Osteoblast (primary cell): ENCODE measurements at regions not wholly inside any gene's neighbourhood (a gene's known extent, or its start where the extent isn't known, plus 50 kb on each side); places are given as distances from the start of the nearest gene placed in this dataset.

Source experiments
- DNase-seq: peaks from one replicate; pipeline ENCODE4 v3.0.0; 2011; ENCODE audit warnings: low spot score, mixed read lengths; ENCODE audit not compliant: insufficient read length; ENCODE audit errors: missing footprints
- H2AFZ ChIP-seq: 2 replicates; pipeline ENCODE4 v1.6.0; 2011; ENCODE audit warnings: mild to moderate bottlenecking, low read length
- H3K27ac ChIP-seq: 2 replicates; pipeline ENCODE4 v1.5.1; 2011; ENCODE audit warnings: mild to moderate bottlenecking, low read depth, low read length, moderate library complexity
- H3K27me3 ChIP-seq: 2 replicates; pipeline ENCODE4 v1.6.0; 2012; ENCODE audit warnings: mild to moderate bottlenecking, control low read depth, inconsistent platforms, low read length, moderate library complexity; ENCODE audit not compliant: insufficient read depth
- H3K36me3 ChIP-seq: 2 replicates; pipeline ENCODE4 v1.5.1; 2011; ENCODE audit warnings: mild to moderate bottlenecking, low read length, control low read depth, moderate library complexity; ENCODE audit not compliant: insufficient read depth
- H3K4me1 ChIP-seq: 2 replicates; pipeline ENCODE4 v1.5.1; 2011; ENCODE audit warnings: mild to moderate bottlenecking, low read length, control low read depth, moderate library complexity; ENCODE audit not compliant: insufficient read depth
- H3K4me2 ChIP-seq: 2 replicates; pipeline ENCODE4 v1.6.0; 2011; ENCODE audit warnings: mild to moderate bottlenecking, low read length; ENCODE audit not compliant: insufficient read depth
- H3K4me3 ChIP-seq: fragments of 200-600 bp; sonication (generic); 3 replicates; pipeline ENCODE4 v1.5.1; 2012; ENCODE audit warnings: mild to moderate bottlenecking, low read length, inconsistent platforms; ENCODE audit not compliant: insufficient read depth
- H3K79me2 ChIP-seq: 2 replicates; pipeline ENCODE4 v1.6.0; 2012; ENCODE audit warnings: mild to moderate bottlenecking, low read length, control low read depth, inconsistent platforms; ENCODE audit not compliant: insufficient read depth
- H3K9me3 ChIP-seq: 2 replicates; pipeline ENCODE4 v1.5.1; 2011; ENCODE audit warnings: low read depth, low read length, control low read depth
- H4K20me1 ChIP-seq: 2 replicates; pipeline ENCODE4 v1.6.0; 2012; ENCODE audit warnings: mild to moderate bottlenecking, low read length, control low read depth; ENCODE audit not compliant: insufficient read depth
- TF ChIP-seq, protein P1 (sequence below): IDR thresholded peaks from 2 replicates; pipeline ENCODE4 v1.5.1; 2011; ENCODE audit warnings: mild to moderate bottlenecking, low read depth, low read length, moderate library complexity; ENCODE audit errors: extremely low read depth

- Histone ChIP-seq H3K27me3 (peaks cover 2% of the 10 kb centered on the region), H4K20me1 (no peaks in the 10 kb centered on the region), H3K4me2 (peak overlapping the region; percentile 60), H2AFZ (peak overlapping the region; percentile 48), H3K36me3 (no peaks in the 10 kb centered on the region), H3K4me1 (peaks cover 51% of the 10 kb centered on the region), H3K9me3 (no peaks in the 10 kb centered on the region), H3K4me3 (no peak overlapping the region), H3K79me2 (no peaks in the 10 kb centered on the region), H3K27ac (peak overlapping the region; percentile 81)
- no peak for DNase-seq
- TF ChIP-seq, protein P1, sequence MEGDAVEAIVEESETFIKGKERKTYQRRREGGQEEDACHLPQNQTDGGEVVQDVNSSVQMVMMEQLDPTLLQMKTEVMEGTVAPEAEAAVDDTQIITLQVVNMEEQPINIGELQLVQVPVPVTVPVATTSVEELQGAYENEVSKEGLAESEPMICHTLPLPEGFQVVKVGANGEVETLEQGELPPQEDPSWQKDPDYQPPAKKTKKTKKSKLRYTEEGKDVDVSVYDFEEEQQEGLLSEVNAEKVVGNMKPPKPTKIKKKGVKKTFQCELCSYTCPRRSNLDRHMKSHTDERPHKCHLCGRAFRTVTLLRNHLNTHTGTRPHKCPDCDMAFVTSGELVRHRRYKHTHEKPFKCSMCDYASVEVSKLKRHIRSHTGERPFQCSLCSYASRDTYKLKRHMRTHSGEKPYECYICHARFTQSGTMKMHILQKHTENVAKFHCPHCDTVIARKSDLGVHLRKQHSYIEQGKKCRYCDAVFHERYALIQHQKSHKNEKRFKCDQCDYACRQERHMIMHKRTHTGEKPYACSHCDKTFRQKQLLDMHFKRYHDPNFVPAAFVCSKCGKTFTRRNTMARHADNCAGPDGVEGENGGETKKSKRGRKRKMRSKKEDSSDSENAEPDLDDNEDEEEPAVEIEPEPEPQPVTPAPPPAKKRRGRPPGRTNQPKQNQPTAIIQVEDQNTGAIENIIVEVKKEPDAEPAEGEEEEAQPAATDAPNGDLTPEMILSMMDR, result peak; percentile 21
These were observed 56.6 kb upstream of the PRDM11 start for GRCh38 chr11:45089676-45090499.

DNA sequence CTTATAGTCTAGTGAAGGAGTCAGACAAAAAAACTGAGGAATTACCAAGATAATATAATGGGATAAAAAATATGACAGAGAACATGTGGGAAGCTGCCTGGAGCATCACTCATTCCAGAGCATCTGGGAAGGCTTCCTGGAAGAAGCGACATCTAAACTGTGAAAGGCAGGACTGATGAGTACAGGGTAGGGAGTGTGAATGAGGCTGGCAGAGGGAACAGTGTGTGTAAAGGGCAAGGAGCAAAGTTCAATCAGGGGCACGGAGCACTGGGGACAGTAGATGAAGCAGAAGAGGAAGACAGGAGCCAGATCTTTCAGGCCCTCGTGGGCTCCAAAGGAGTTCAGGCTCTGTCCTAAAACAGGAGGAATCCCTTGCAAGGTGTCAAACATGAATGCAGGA is 55.8 kb upstream of the PRDM11 start:
- H3K9me3 ChIP-seq, result no peaks in the 10 kb centered on the region
- H3K36me3 ChIP-seq, result no peaks in the 10 kb centered on the region
- TF ChIP-seq, protein P1, result no peak
- peaks cover 51% of the 10 kb centered on the region for H3K4me1 ChIP-seq
- no peak overlapping the region for H3K4me2 ChIP-seq
- no peak overlapping the region for H3K27ac ChIP-seq
- no peak overlapping the region for H2AFZ ChIP-seq
- no peaks in the 10 kb centered on the region for H3K79me2 ChIP-seq
- H4K20me1 ChIP-seq, result no peaks in the 10 kb centered on the region
- H3K27me3 ChIP-seq, result peaks cover 3% of the 10 kb centered on the region
- H3K4me3 ChIP-seq, result no peak overlapping the region
- DNase-seq, result no peak

DNA sequence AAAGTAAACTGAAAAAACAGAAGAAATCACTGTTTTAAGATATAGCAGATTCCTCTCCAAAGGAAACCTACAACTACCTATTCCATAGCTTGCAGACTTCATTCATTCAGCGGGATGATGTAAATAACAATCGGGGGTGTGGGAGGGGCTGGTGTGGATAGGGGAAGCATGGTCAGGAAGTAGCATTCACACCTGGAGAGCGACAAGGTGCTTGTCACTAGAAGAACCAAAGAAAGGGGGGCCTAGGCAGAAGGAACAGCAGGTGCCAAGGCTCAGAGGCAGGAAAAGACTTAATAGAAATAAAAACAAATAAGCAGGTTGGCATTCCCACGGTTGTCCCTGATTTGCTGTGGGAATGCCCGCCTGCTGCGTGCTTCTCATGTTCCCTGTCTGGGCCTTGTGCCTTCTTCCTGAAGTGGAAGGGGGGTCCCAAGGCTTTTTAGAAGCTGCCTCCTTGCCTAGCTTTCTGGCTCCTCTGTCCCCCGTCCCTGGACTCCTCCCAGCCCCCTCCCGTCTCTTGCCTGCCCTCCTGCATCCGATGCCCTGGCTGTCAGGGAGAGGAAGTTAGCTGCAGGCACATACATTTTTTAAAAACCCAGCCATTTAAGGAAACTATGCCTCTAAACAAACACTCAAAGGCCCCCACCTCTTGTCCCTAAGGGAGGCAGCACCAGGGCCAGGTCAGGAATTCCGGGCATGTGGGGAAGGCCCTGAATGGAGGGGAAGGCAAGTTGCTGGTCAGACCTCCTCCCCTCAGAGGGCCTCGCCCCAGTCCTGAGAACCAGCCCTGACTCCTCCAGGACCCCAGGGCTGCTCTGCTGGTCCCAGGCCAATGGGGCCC is 54.7 kb upstream of the PRDM11 start:
- Histone ChIP-seq H3K4me2 (peak overlapping the region; percentile 7), H3K9me3 (no peaks in the 10 kb centered on the region), H3K79me2 (no peaks in the 10 kb centered on the region), H3K27me3 (peaks cover 15% of the 10 kb centered on the region), H2AFZ (peak overlapping the region; percentile 61), H3K27ac (peak overlapping the region; percentile 38), H3K4me3 (no peak overlapping the region), H3K4me1 (peaks cover 51% of the 10 kb centered on the region), H3K36me3 (no peaks in the 10 kb centered on the region), H4K20me1 (no peaks in the 10 kb centered on the region)
- peak; percentile 75 for DNase-seq
- TF ChIP-seq, protein P1, result no peak

- Histone ChIP-seq H3K27ac (peak overlapping the region; percentile 38), H3K4me2 (peak overlapping the region; percentile 7), H3K79me2 (no peaks in the 10 kb centered on the region), H3K9me3 (no peaks in the 10 kb centered on the region), H3K4me1 (peaks cover 51% of the 10 kb centered on the region), H3K36me3 (no peaks in the 10 kb centered on the region), H3K27me3 (peaks cover 19% of the 10 kb centered on the region), H3K4me3 (no peak overlapping the region), H2AFZ (peak overlapping the region; percentile 61), H4K20me1 (no peaks in the 10 kb centered on the region)
- TF ChIP-seq, protein P1, result no peak
- no peak for DNase-seq
These were observed 54.0 kb upstream of the PRDM11 start for GRCh38 chr11:45092404-45092785.
